HUES64 (cell line): ENCODE measurements at regions not wholly inside any gene's neighbourhood (a gene's known extent, or its start where the extent isn't known, plus 50 kb on each side); places are given as distances from the start of the nearest gene placed in this dataset.
"Not testable (repeated sequence)": the region's sequence is repeated elsewhere in the genome, so short reads cannot be mapped to it uniquely, and the experiment has no call there.

Experiments
- H3K27ac ChIP-seq: 2 replicates; pipeline ENCODE4 v1.7.0; 2013; ENCODE audit warnings: low read depth, low read length, inconsistent platforms
- H3K27me3 ChIP-seq: 2 replicates; pipeline ENCODE4 v1.6.1; 2013; ENCODE audit warnings: mild to moderate bottlenecking, low read length; ENCODE audit not compliant: insufficient read depth
- H3K36me3 ChIP-seq: 2 replicates; pipeline ENCODE4 v1.6.1; 2013; ENCODE audit warnings: mild to moderate bottlenecking, low read length; ENCODE audit not compliant: insufficient read depth
- H3K4me1 ChIP-seq: 2 replicates; pipeline ENCODE4 v1.6.1; 2013; ENCODE audit warnings: mild to moderate bottlenecking, low read length, moderate library complexity; ENCODE audit not compliant: insufficient read depth
- H3K4me3 ChIP-seq: 2 replicates; pipeline ENCODE4 v1.5.1; 2013; ENCODE audit warnings: mild to moderate bottlenecking, low read length, moderate library complexity
- H3K9ac ChIP-seq: 2 replicates; pipeline ENCODE4 v1.6.1; 2013; ENCODE audit warnings: mild to moderate bottlenecking, low read depth, low read length
- H3K9me3 ChIP-seq: 2 replicates; pipeline ENCODE4 v1.6.1; 2013; ENCODE audit warnings: low read depth, low read length; ENCODE audit not compliant: insufficient read depth
- WGBS: fragments of 150-250, 120-280 bp; methylation state at CpG from one replicate; pipeline ENCODE4 v1.1.7; 2013; ENCODE audit warnings: missing lambda C conversion rate; 5-methylcytosine and 5-hydroxymethylcytosine counted together

GRCh38 chr6:97473979-97474378 lies 191.0 kb upstream of the MMS22L start:
- no peaks in the 10 kb centered on the region for H3K4me1 ChIP-seq
- H3K27me3 ChIP-seq: no peaks in the 10 kb centered on the region
- no peak overlapping the region for H3K9ac ChIP-seq
- H3K9me3 ChIP-seq: no peaks in the 10 kb centered on the region
- 77% methylated on average over 3 of the region's 4 CpGs for WGBS
- H3K4me3 ChIP-seq: no peak overlapping the region
- no peak overlapping the region for H3K27ac ChIP-seq
- no peaks in the 10 kb centered on the region for H3K36me3 ChIP-seq

GRCh38 chr6:97497713-97498331 lies 214.8 kb upstream of the MMS22L start:
- Histone ChIP-seq H3K36me3 (no peaks in the 10 kb centered on the region), H3K27ac (no peak overlapping the region), H3K4me3 (no peak overlapping the region), H3K27me3 (no peaks in the 10 kb centered on the region), H3K9me3 (no peaks in the 10 kb centered on the region), H3K9ac (no peak overlapping the region), H3K4me1 (no peaks in the 10 kb centered on the region)
- 52% methylated on average over 4 of the region's 4 CpGs for WGBS

GRCh38 chr6:97501853-97502252 lies 218.8 kb upstream of the MMS22L start:
- Histone ChIP-seq H3K36me3 (no peaks in the 10 kb centered on the region), H3K9ac (no peak overlapping the region), H3K27me3 (no peaks in the 10 kb centered on the region), H3K9me3 (no peaks in the 10 kb centered on the region), H3K4me3 (no peak overlapping the region), H3K4me1 (no peaks in the 10 kb centered on the region), H3K27ac (no peak overlapping the region)
- 90% methylated on average over 2 of the region's 2 CpGs for WGBS

- no peaks in the 10 kb centered on the region for H3K36me3 ChIP-seq
- H3K9me3 ChIP-seq: no peaks in the 10 kb centered on the region
- H3K4me3 ChIP-seq: no peak overlapping the region
- H3K4me1 ChIP-seq: no peaks in the 10 kb centered on the region
- no peak overlapping the region for H3K27ac ChIP-seq
- WGBS: no CpG with 5 or more reads among the region's 1 CpG
- H3K27me3 ChIP-seq: no peaks in the 10 kb centered on the region
- no peak overlapping the region for H3K9ac ChIP-seq
These were observed 225.6 kb upstream of the MMS22L start for GRCh38 chr6:97508646-97509045.

GRCh38 chr6:97513260-97513659 lies 230.2 kb upstream of the MMS22L start:
- H3K4me3 ChIP-seq, H3K9ac ChIP-seq, H3K4me1 ChIP-seq, H3K9me3 ChIP-seq, H3K27ac ChIP-seq, H3K27me3 ChIP-seq, H3K36me3 ChIP-seq: not testable (repeated sequence)

- no peaks in the 10 kb centered on the region for H3K27me3 ChIP-seq
- no peak overlapping the region for H3K9ac ChIP-seq
- H3K4me3 ChIP-seq: no peak overlapping the region
- H3K4me1 ChIP-seq: peaks cover 36% of the 10 kb centered on the region; the same call in 1 of the 2 replicates
- WGBS: 10% methylated on average over 4 of the region's 4 CpGs
- peak overlapping the region; percentile 15; the same call in 1 of the 2 replicates for H3K27ac ChIP-seq
- no peaks in the 10 kb centered on the region for H3K36me3 ChIP-seq
- no peaks in the 10 kb centered on the region for H3K9me3 ChIP-seq
These were observed 241.8 kb upstream of the MMS22L start for GRCh38 chr6:97524811-97525210.

GRCh38 chr6:97535800-97536199 lies 252.8 kb upstream of the MMS22L start:
- WGBS: 100% methylated on average over 2 of the region's 2 CpGs
- Histone ChIP-seq H3K4me3 (no peak overlapping the region), H3K9ac (no peak overlapping the region), H3K27me3 (no peaks in the 10 kb centered on the region), H3K36me3 (no peaks in the 10 kb centered on the region), H3K27ac (no peak overlapping the region), H3K4me1 (no peaks in the 10 kb centered on the region), H3K9me3 (peaks cover 2% of the 10 kb centered on the region; the same call in 1 of the 2 replicates)

GRCh38 chr6:97548354-97548753 lies 265.3 kb upstream of the MMS22L start:
- Histone ChIP-seq H3K4me3 (no peak overlapping the region), H3K36me3 (no peaks in the 10 kb centered on the region), H3K9ac (no peak overlapping the region), H3K9me3 (no peaks in the 10 kb centered on the region), H3K27ac (no peak overlapping the region), H3K27me3 (no peaks in the 10 kb centered on the region), H3K4me1 (no peaks in the 10 kb centered on the region)
- WGBS: 100% methylated on average over 1 of the region's 1 CpG

- H3K27ac ChIP-seq: no peak overlapping the region
- no peaks in the 10 kb centered on the region for H3K36me3 ChIP-seq
- H3K4me1 ChIP-seq: no peaks in the 10 kb centered on the region
- 53% methylated on average over 1 of the region's 1 CpG for WGBS
- no peak overlapping the region for H3K4me3 ChIP-seq
- H3K9ac ChIP-seq: no peak overlapping the region
- no peaks in the 10 kb centered on the region for H3K9me3 ChIP-seq
- H3K27me3 ChIP-seq: no peaks in the 10 kb centered on the region
These were observed 274.3 kb upstream of the MMS22L start for GRCh38 chr6:97557355-97557754.

- H3K9ac ChIP-seq: no peak overlapping the region
- no peaks in the 10 kb centered on the region for H3K4me1 ChIP-seq
- 92% methylated on average over 5 of the region's 5 CpGs for WGBS
- H3K27ac ChIP-seq: no peak overlapping the region
- no peak overlapping the region for H3K4me3 ChIP-seq
- H3K36me3 ChIP-seq: no peaks in the 10 kb centered on the region
- H3K27me3 ChIP-seq: no peaks in the 10 kb centered on the region
- H3K9me3 ChIP-seq: no peaks in the 10 kb centered on the region
These were observed 280.5 kb upstream of the MMS22L start for GRCh38 chr6:97563529-97563928.

GRCh38 chr6:97572943-97573342 lies 289.9 kb upstream of the MMS22L start:
- H3K9ac ChIP-seq: no peak overlapping the region
- H3K9me3 ChIP-seq: no peaks in the 10 kb centered on the region
- no peaks in the 10 kb centered on the region for H3K27me3 ChIP-seq
- H3K36me3 ChIP-seq: no peaks in the 10 kb centered on the region
- no peak overlapping the region for H3K27ac ChIP-seq
- no peak overlapping the region for H3K4me3 ChIP-seq
- WGBS: no CpG with 5 or more reads among the region's 1 CpG
- H3K4me1 ChIP-seq: no peaks in the 10 kb centered on the region

- Histone ChIP-seq H3K27ac (no peak overlapping the region), H3K9me3 (no peaks in the 10 kb centered on the region), H3K9ac (no peak overlapping the region), H3K27me3 (peaks cover 48% of the 10 kb centered on the region), H3K4me3 (no peak overlapping the region), H3K36me3 (no peaks in the 10 kb centered on the region), H3K4me1 (peaks cover 2% of the 10 kb centered on the region)
These were observed 303.3 kb upstream of the MMS22L start for GRCh38 chr6:97586344-97586743.
